GM19397 (cell line): ENCODE measurements at regions not wholly inside any gene's neighbourhood (a gene's known extent, or its start where the extent isn't known, plus 50 kb on each side); places are given as distances from the start of the nearest gene placed in this dataset.

ENCODE experiments used
- ATAC-seq: cut with Tn5 transposase; IDR thresholded peaks from one replicate; pipeline ENCODE4 v1.9.1; 2021; ENCODE audit warnings: mild to moderate bottlenecking, moderate library complexity; ENCODE audit not compliant: unreplicated experiment

DNA sequence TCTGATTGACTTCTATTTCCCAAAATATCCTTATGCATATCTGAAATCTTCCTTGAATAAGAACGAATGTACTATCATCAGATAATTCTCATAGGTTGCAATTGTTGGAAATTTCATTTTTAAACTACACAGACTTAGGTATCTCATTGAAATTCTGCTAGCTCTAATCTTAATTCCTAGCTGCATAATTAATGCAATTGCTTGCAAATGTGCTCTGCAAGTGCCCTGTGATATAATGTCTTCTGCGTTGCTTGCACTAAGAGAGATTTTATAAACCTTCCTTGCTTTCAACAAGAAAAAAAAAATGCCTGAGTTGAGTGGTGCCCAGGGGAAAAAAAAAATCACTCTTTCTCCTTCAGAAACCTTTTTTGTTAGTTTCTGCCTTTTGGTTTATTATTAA, 354.9 kb downstream of the TFAP2A start:
- no peak for ATAC-seq

DNA sequence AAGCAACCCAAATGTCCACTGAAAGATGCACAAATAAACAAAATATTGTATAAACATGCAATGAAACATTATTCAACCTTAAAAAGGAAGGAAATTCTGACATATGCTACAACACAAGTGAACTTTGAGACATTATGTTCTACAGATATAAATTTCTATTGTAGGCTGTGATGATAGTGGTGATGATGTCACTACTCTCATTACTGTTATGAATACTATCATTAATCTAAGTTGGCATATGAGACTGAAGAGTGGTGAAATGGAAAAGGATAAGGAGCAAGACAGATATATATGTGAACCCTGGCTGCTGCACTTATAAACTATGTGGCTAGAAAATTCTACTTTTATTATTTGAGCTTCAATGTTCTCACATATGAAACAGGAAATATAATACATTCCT, 360.2 kb downstream of the TFAP2A start:
- no peak for ATAC-seq

DNA sequence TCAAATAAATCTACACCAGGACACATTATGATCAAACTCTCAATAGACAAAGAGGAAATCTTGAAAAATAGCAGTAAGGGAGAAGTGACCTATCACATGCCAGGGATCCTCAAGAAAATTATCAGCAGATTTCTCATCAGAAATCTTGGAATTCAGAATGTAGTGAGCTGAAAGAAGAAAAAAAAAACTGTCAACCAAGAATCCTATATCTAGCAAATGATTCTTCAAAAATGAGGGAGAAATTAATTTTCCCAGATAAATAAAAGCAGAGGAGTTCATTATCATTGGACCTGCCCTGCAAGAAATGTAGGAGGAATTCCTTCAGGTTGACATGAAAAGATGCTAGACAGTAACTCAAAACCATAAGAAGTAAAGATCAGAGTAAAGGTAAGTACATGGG, 363.6 kb downstream of the TFAP2A start:
- no peak for ATAC-seq

DNA sequence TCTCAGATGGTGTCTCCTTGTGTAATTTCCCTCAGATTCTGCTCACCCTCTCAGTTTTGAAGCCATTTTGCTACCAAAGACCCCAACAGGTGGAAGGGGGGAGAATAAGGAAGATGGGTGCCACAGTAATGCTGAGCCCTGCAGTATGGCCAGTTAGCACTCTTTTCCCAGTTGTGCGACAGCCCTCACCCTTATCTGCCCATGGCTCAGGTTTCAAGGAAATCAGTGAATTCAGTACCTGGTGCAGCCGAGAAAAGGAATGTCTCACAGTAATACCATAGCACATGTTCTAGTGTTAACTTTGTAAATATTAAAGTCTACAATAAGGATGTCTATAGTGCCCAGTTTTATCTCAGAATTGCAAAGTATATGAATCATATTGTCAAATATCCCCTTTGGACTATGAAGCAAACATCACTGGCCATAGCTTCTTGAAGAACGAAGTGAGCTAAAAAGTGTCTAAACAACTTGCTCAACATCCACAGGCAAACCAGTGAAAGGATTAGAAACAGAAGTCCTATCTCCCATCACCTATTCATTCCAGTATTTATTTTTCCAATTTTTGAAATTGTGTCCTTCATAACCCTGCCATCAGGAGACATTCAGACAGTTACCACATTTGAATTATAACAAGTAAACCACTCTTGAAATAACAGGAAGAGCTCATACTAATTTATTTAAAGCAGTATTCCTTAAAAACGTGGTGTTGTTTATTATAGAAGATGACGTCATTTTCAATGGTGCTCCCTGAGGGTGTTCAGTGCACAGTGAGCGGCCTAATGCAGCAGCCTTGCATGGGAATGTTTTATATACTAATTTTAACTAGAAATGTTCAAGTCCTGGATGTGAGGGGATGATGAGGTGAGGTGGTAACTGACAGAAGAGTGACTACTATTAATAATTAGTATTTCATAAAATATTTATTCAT, 366.2 kb downstream of the TFAP2A start:
- ATAC-seq = no peak

DNA sequence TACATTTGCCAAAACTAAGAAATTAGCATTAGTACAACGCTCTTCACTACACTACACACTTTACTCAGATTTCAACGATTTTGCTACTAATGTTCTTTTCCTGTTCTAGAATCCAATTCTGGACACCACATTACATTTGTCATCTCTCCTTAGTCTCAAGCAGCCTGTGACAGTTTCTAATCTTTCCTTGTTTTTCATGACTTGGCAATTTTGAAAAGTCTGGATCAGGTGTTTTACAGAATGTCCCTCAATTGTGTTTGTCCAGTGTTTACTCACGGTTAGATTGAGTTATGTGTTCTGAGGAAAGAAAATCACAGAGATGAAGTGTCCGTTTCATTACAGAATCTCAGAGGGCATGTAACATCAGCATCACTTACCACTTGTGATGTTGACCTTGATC, 372.6 kb downstream of the TFAP2A start:
- ATAC-seq = no peak

DNA sequence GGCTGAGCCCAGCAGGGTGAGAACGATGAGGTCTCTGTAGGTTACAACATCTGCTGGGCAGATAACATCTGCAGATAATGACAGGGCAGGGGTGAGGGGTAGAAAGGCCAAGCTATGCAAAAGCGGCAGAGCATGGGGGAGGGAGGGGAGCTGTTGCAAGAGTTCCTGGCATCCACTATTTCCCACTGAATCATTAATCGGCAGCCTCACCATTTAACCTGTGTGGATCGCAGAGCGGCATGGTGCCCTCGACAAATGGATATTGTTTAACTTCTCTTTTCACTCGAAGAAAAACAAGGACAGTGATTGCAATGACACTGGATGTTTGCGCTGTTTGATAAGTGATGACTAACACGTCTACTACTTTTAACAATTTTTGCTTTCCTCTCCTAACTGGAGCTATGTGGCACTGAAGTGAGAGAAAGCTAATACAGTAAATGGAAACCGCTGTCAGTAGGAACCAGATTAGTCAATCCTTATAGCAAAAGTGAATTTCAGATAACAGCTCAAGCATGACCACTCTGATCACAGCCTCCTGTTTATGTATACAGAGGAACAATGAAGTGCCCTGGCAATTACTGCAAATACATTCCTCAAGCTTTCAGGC, 381.5 kb downstream of the TFAP2A start:
- no peak for ATAC-seq

DNA sequence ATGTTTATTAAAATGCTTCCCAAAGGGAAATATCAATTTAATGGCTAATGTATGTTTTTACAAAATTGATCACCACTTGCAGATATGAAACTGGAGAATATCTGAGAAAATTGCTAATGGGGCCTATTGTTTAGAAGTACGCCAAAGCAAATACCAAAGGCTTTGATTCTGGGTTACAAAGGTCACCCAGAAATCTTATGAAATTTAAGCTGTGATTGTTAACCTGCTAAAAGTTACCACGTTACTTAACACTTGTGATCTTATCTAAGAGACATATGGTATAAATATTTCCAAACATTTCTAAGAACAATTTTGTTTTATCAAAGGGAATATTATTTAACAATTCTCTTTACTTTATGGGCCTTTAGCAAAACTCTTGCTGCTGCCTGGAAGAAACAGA, 383.3 kb downstream of the TFAP2A start:
- no peak for ATAC-seq

DNA sequence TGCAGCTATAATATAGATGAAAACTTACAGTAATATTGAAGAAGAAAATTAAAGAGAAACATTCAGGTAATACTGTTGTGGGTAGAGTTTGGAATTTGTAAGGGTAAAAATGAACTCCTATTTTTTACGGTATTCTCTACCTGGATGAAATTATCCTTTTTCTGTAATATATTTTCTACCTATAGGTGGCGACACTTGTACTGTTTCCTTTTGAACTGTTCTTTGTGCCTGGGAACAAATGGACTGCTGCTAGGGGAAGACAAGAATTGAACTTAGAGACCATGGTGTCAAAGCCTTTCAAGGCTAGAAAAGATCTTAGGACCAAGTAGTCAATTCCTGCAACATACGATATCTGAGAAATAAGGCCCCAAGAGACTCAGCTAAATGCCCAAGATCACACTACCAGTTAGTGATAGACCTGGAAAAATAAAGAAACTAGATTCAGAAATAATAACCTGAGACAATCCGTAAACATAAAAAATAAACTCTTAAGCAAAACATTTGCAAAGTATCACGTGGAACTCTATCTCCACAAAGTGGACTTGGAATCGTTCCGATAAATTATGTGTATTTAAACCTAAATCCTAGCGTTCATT, 383.8 kb downstream of the TFAP2A start:
- no peak for ATAC-seq

DNA sequence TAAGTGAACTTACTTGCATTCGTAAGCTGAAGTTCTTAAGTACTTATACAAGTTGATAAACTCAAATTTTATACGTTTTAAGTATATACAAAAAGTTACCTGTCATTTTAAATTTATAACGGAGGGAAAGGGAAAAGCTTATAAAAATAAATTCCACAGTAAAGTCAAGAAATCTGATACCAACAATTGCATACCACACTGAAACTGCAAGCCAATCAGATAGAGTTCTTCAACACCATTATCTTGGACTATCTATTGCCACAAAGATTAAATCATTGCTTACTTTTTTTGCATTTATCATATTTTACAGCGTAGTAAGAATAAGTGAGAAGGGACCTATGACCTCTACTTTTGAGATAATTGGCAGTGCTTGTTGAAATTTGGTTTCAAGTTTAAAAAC, 386.7 kb downstream of the TFAP2A start:
- ATAC-seq = no peak

DNA sequence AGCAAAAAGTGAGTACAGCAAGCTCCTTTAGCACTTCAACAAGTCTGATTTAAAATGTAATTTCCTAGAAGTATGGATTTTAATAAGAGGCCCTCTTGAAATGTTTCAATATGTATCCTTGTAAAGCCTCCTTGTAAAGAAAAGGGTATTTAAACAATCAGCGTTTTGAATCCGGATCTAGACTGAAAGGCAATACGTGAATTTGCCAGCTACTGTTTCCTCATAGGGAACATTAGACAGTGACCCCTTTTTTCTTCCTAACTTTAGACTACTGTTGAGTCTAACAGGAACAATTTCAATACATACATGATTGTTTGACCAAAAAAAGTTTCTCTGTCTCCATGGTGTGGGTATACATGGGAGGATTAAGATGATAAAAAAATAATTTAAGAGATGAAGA, 395.0 kb downstream of the TFAP2A start:
- ATAC-seq = no peak

DNA sequence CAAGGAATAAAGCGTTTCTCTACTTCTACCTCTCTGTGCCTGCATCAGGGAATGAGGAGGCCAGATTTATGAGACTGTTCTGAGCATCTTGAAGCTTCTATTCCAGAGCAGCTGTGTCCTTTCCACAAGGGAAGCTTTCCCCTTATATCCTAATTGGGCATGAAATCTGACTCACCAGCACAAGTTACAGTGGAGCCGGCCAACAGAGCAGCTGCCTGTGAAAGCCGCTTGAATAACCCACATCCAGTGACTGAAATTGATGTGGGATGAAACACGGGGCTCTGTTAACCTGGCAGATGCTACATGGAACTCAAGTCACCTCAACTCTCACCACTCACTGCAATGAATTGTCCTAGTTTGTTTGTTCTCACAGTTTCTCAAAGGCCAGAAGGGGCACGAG, 400.3 kb downstream of the TFAP2A start:
- ATAC-seq = no peak

DNA sequence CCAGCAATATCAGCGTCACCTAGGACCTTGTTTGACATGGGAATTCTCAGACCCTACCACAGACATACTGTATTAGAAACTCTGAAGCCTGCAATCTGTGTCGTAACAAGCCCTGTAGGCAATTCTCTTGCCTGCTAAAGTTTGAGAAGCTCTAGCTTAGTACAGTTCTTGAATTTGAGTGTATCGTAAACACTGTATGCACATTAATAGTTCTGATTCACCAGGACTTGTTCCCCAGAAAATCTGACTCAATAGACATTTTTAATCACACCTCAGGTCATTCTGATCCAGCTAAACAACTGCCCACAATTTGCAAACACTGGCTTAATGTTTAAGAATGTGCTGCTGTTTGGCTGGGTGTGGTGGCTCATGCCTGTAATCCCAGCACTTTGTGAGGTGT, 414.3 kb downstream of the TFAP2A start:
- ATAC-seq = no peak

DNA sequence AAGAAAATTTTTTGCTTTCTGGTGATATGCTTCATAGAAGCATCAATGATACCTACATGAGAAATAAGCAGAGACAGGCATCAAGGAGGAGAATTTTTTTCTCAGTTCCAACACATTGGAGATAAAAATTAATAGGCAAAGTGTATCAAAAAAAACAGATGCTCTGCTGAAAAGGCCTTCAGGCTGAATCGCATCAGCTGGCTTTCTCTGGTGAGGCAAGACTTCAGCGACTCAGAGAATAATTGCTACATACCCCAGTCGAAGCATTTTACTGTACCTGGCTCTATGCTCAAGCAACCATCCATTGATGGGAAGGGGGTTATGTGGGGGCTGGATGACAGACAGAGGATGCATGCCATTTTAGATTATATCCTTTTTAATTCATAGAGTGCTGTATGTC, 415.1 kb downstream of the TFAP2A start:
- ATAC-seq = no peak

DNA sequence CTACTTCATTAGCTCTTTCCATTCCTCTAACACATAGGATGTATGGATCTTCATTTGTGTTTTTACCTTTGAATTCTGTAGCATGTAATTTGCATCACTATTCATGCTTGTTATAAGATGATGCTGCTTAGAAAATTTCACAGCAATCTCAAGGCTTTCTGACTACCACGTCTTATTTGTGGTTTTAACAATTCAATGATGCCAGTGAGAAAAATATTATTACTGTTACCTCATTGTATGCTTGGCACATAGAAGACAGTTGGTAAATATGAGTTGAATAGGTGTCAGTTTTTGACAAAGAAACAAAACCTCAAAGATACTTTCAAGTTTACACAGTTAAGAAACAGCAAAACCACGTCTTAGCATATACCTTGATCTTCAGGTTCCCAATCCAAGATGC, 428.6 kb downstream of the TFAP2A start:
- ATAC-seq = no peak

DNA sequence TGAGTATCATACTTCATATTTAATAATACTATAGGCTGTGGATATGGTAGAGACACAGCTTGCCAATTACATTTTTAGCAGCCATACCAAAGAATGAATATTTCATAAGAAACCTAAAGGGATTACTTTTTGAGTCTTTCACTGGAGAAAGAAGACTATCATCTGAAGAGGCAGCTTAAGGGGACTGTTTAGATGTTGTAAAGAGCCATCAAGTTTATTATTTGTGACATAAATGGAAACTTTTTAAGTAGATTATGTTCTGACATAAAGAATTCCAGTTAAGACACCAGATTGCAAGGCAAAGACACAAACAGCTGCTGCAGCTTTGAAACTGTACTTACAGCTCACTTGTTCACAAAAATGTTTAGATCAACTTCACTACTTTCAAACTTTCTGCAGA, 429.4 kb downstream of the TFAP2A start:
- ATAC-seq = no peak

DNA sequence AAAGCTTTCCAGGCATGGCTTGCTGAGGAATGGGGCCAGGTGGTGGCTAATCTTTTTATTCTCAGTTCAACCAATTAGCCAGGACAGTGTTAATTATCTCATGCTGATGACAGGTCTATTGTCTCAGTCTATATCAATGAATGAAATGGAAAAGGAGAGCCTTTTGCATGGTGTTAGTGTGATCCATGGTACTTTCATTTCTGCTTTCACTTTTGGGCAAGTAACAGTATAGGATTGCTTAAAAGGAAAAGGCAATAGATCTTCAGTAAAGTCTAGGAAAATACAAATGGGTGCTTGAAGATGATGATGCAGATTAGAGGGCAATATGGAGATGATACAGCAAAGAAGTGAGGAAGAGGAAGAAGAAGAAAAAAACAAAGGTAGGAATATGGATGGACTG, 430.3 kb downstream of the TFAP2A start:
- ATAC-seq = no peak

DNA sequence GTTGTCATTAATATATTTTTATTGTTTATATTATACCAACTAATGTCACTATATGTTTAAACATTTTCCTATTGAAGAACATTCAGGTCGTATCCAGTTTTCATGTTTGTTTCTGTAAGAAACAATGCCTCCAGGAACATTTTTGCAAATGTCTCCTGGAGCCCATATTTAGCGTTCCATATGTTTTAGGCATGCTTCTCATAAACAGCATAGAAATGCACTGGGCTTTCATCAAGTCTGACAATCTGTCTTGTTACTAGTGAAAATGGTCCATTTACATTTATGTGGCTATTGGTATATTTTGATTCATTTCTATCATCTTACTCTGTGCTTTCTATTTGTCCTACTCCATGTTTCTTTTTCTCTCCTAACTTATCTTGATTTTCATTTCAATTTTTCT, 431.7 kb downstream of the TFAP2A start:
- ATAC-seq = no peak

DNA sequence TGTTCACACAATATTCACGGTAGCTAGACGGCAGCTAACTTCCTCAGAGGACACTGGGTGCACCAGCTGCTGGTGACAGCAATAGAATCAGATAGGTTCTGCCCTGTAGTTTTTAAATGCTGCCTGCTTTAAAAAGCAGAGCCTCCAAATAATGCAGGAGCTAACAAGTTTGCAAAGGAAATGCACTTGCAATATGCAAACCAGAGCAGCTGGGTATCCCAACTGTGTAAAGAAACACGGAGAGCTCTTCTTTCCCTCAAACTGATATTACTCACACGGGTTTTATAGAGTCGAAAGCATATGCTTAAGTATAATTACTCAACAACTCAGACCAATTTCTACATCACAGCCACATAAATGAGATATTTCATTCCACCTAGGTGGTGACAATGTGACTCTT, 432.7 kb downstream of the TFAP2A start:
- ATAC-seq = no peak

DNA sequence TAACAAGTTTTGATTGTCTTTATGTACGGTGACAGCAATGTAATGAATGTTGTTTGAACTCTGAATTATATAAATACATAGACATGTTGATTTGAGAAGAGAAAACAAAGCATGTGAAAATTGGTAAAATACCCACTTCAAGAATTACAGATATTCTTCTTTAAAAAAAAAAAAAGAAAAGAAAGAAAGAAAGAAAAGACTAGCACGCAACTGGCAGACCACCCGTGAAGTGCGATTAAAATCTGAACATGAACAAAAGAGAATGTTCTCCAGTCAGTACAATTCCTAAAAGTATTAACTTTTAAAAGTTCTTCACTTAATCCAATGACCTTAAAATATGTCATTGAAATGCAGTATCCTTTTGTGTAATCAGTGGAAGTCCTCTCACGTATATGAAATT, 434.9 kb downstream of the TFAP2A start:
- no peak for ATAC-seq

DNA sequence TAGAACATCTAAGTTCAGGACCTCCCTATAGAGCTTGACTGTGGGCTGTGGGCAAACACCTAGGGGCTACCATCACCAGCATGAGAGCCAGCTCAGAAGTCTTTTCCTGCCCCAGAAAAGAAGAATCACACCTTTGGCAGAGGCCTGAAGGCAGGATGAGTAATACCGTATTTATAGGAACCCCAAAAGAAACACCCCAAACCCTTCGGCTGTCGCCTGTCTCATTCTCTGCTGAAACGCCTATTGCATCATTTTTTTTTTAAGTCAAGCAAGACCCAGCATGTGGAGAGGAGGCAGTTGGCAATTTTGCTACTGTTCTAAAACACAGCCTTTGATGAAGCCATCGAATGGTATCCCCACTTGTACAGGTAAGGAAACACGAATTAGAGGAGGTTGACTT, 436.4 kb downstream of the TFAP2A start:
- ATAC-seq = no peak

DNA sequence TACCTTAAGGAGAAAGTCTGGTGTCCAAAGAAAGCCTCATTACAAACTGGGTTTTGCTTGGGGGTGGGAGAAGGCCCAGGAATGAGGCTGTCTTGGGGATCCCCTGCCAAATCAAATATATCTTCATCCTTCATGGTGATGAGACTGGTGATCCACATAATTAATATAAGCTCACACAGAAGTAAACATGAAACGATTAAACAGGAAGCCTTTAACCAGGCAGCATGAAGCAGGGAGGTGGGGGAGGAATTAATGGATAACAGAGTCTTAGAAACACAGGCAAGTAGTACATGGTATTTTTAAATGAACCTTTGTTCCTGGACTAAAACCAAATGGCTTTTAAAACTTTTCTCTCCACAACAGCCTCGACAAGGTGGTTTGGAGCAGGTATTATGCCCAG, 437.5 kb downstream of the TFAP2A start:
- ATAC-seq = no peak

DNA sequence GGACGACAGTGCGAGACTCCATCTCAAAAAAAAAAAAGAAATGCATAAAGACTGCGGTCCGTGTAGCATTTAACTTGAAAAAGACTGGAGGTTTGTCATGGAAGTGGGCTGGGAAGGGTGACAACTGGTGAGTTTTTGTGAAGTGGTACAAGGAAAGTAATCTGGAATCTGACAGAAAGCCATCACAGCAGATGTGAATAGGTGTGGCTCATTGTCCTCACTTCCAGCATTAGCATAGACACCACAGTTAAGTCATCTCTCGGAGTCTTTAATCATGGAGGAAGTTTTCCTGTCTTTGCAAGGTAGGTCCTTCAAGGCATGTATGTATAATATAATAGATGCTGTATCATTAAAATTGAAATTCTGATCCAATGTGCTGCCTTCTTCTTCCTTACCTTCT, 453.2 kb downstream of the TFAP2A start:
- no peak for ATAC-seq
